GM13977 (cell line): ENCODE measurements at regions not wholly inside any gene's neighbourhood (a gene's known extent, or its start where the extent isn't known, plus 50 kb on each side); places are given as distances from the start of the nearest gene placed in this dataset.
"Not testable (repeated sequence)": the region's sequence is repeated elsewhere in the genome, so short reads cannot be mapped to it uniquely, and the experiment has no call there.

Experiments used
- DNase-seq: peaks from one replicate; pipeline ENCODE4 v3.0.0; 2012; ENCODE audit warnings: low spot score
- CTCF ChIP-seq: IDR thresholded peaks from 2 replicates; pipeline ENCODE4 v1.5.1; 2012; ENCODE audit warnings: mild to moderate bottlenecking, control low read depth; ENCODE audit not compliant: insufficient read depth; ENCODE audit errors: extremely low read depth, missing control alignments
- in situ Hi-C: fragments of 300-500 bp; cut with MboI; formaldehyde crosslinking; loops from one replicate; pipeline ENCODE4 v1.12.0; 2022; ENCODE audit warnings: low sequenced_read_pairs, low pct_unique_long_range_greater_than_20kb, mixed read lengths, inconsistent platforms; ENCODE audit not compliant: unreplicated experiment

GRCh38 chr6:22205266-22205665 is 91.6 kb downstream of the PRL start:
- DNase-seq = no peak
- in situ Hi-C loops = no loop called here

GRCh38 chr6:22206106-22206505 is 90.7 kb downstream of the PRL start:
- no peak for TF ChIP-seq CTCF
- in situ Hi-C loops = no loop called here
- DNase-seq = no peak

More at GRCh38 chr6:22205266-22205665, 91.6 kb downstream of the PRL start:
- TF ChIP-seq CTCF = no peak

- TF ChIP-seq CTCF = no peak
- no peak for DNase-seq
These were observed 88.8 kb downstream of the PRL start for GRCh38 chr6:22208026-22208425.

GRCh38 chr6:22214314-22214713 is 82.5 kb downstream of the PRL start:
- no peak for TF ChIP-seq CTCF
- in situ Hi-C loops = no loop called here
- no peak for DNase-seq

More at GRCh38 chr6:22208026-22208425, 88.8 kb downstream of the PRL start:
- in situ Hi-C loops = no loop called here

GRCh38 chr6:22215474-22215873 is 81.4 kb downstream of the PRL start:
- in situ Hi-C loops, DNase-seq: not testable (repeated sequence)

- TF ChIP-seq CTCF = no peak
- no peak for DNase-seq
- in situ Hi-C loops = no loop called here
These were observed 78.4 kb downstream of the PRL start for GRCh38 chr6:22218410-22218809.

GRCh38 chr6:22219925-22220324 is 76.9 kb downstream of the PRL start:
- in situ Hi-C loops = no loop called here
- TF ChIP-seq CTCF = no peak
- DNase-seq = no peak
